Esophagus squamous epithelium (tissue), 5 donors: ENCODE measurements at regions not wholly inside any gene's neighbourhood (a gene's known extent, or its start where the extent isn't known, plus 50 kb on each side); places are given as distances from the start of the nearest gene placed in this dataset.

Source experiments
- DNase-seq: peaks from one replicate; lab custom pipeline; 2025; lab: John Stamatoyannopoulos, UW
- H3K27ac ChIP-seq, 4 donors: fragments of 200-600 bp; sonication (generic); one replicate each; pipeline ENCODE4 v1.5.1; 2016 to 2019; ENCODE audit warnings: mild to moderate bottlenecking in 1 of 4
- H3K27me3 ChIP-seq, 4 donors: fragments of 200-600 bp; sonication (generic); 1 replicate in 3 of 4; 2 replicates in 1 of 4; pipeline versions ENCODE4 v1.5.1 to v1.6.0; 2017 to 2021; ENCODE audit warnings: antibody characterized with exemption in 1 of 4
- H3K36me3 ChIP-seq, 3 donors: fragments of 200-600 bp; sonication (generic); one replicate each; pipeline ENCODE4 v1.5.1; 2016 to 2019
- H3K4me1 ChIP-seq, 3 donors: fragments of 200-600 bp; sonication (generic); one replicate each; pipeline ENCODE4 v1.5.1; 2017 to 2019
- H3K4me3 ChIP-seq, 4 donors: fragments of 200-600 bp; sonication (generic); 1 replicate in 3 of 4; 2 replicates in 1 of 4; pipeline ENCODE4 v1.5.1; 2016 to 2019; ENCODE audit warnings: mild to moderate bottlenecking in 2 of 4, moderate library complexity in 1 of 4
- H3K9me3 ChIP-seq, 3 donors: fragments of 200-600 bp; sonication (generic); one replicate each; pipeline ENCODE4 v1.5.1; 2016 to 2019
- CTCF ChIP-seq, 6 experiments: fragments of 450-650 bp in 4 of 6; fragments of 200-600 bp in 2 of 6; sonication (generic) in 2 of 6; IDR thresholded peaks; one replicate each; pipeline ENCODE4 v1.5.1; 2016 to 2019; ENCODE audit warnings: antibody characterized with exemption in 6 of 6, mild to moderate bottlenecking in 4 of 6, moderate library complexity in 4 of 6
- POLR2A ChIP-seq, 4 donors: fragments of 450-650 bp; IDR thresholded peaks; one replicate each; pipeline ENCODE4 v1.6.1; 2017; ENCODE audit warnings: antibody characterized with exemption in 4 of 4, mild to moderate bottlenecking in 4 of 4, moderate library complexity in 3 of 4
- WGBS, 2 donors: methylation state at CpG; one replicate each; pipeline ENCODE4 v1.1.5; 2018; 5-methylcytosine and 5-hydroxymethylcytosine counted together
- intact Hi-C: fragments of 100-400 bp; cut with DNase I; formaldehyde crosslinking; loops from one replicate; pipeline ENCODE4 v1.15.0; 2022
- donor health status: DM: yes; HTN: yes; CAD: no.

GRCh38 chr3:17910922-17911321, 168.5 kb upstream of the TBC1D5 start:
- Histone ChIP-seq H3K9me3 (no peaks in the 10 kb centered on the region), H3K36me3 (no peaks in the 10 kb centered on the region), H3K27me3 (no peaks in the 10 kb centered on the region), H3K4me1 (no peaks in the 10 kb centered on the region), H3K4me3 (no peak overlapping the region), H3K27ac (no peak overlapping the region)
- no peak for TF ChIP-seq POLR2A (IDR thresholded peaks at IDR 0.05)
- TF ChIP-seq CTCF (IDR thresholded peaks at IDR 0.05) = no peak
- 44 to 92% methylated on average over 1 of the region's 1 CpG for WGBS, 2 donors
- no peak for DNase-seq
- intact Hi-C loops = no loop called here

GRCh38 chr3:17909714-17910113, 167.3 kb upstream of the TBC1D5 start:
- no peak for DNase-seq
- intact Hi-C loops = no loop called here
- no peak overlapping the region for H3K27ac ChIP-seq

GRCh38 chr3:17908399-17909191, 166.2 kb upstream of the TBC1D5 start:
- no peaks in the 10 kb centered on the region for H3K4me1 ChIP-seq
- DNase-seq = no peak
- H3K9me3 ChIP-seq = no peaks in the 10 kb centered on the region
- WGBS, 2 donors = 58 to 87% methylated on average over 5 of the region's 5 CpGs
- no peaks in the 10 kb centered on the region for H3K36me3 ChIP-seq
- no peaks in the 10 kb centered on the region for H3K27me3 ChIP-seq
- H3K27ac ChIP-seq = no peak overlapping the region
- H3K4me3 ChIP-seq = no peak overlapping the region
- TF ChIP-seq CTCF (IDR thresholded peaks at IDR 0.05) = no peak
- no peak for TF ChIP-seq POLR2A (IDR thresholded peaks at IDR 0.05)
- intact Hi-C loops = no loop called here

More at GRCh38 chr3:17909714-17910113, 167.3 kb upstream of the TBC1D5 start:
- TF ChIP-seq POLR2A (IDR thresholded peaks at IDR 0.05) (no peak), CTCF (IDR thresholded peaks at IDR 0.05) (no peak)
- Histone ChIP-seq H3K36me3 (no peaks in the 10 kb centered on the region), H3K4me1 (no peaks in the 10 kb centered on the region), H3K27me3 (no peaks in the 10 kb centered on the region), H3K9me3 (no peaks in the 10 kb centered on the region), H3K4me3 (no peak overlapping the region)
- WGBS, 2 donors = 96% methylated on average over 3 of the region's 3 CpGs

GRCh38 chr3:17905996-17906395, 163.6 kb upstream of the TBC1D5 start:
- intact Hi-C loops = no loop called here
- Histone ChIP-seq H3K4me1 (no peaks in the 10 kb centered on the region), H3K36me3 (no peaks in the 10 kb centered on the region), H3K4me3 (no peak overlapping the region), H3K27ac (no peak overlapping the region), H3K9me3 (no peaks in the 10 kb centered on the region), H3K27me3 (no peaks in the 10 kb centered on the region)
- no peak for DNase-seq
- WGBS, 2 donors = 41 to 50% methylated on average over 2 of the region's 2 CpGs
- TF ChIP-seq POLR2A (IDR thresholded peaks at IDR 0.05) (no peak), CTCF (IDR thresholded peaks at IDR 0.05) (no peak)

- Histone ChIP-seq H3K27ac (no peak overlapping the region), H3K36me3 (no peaks in the 10 kb centered on the region), H3K4me3 (no peak overlapping the region), H3K27me3 (no peaks in the 10 kb centered on the region), H3K4me1 (no peaks in the 10 kb centered on the region), H3K9me3 (no peaks in the 10 kb centered on the region)
- no peak for DNase-seq
- no peak for TF ChIP-seq POLR2A (IDR thresholded peaks at IDR 0.05)
- no peak for TF ChIP-seq CTCF (IDR thresholded peaks at IDR 0.05)
- intact Hi-C loops = no loop called here
- 9 to 23% methylated on average over 1 of the region's 1 CpG for WGBS, 2 donors
These were observed 159.5 kb upstream of the TBC1D5 start for GRCh38 chr3:17901893-17902292.
